Gastroesophageal sphincter (tissue), 3 donors: ENCODE measurements at regions not wholly inside any gene's neighbourhood (a gene's known extent, or its start where the extent isn't known, plus 50 kb on each side); places are given as distances from the start of the nearest gene placed in this dataset.

Experiments
- CTCF ChIP-seq, 4 experiments: fragments of 200-600 bp in 2 of 4; fragments of 450-650 bp in 2 of 4; sonication (generic) in 1 of 4; IDR thresholded peaks; one replicate each; pipeline ENCODE4 v1.5.1; 2017 to 2019; ENCODE audit warnings: antibody characterized with exemption in 4 of 4, mild to moderate bottlenecking in 2 of 4, moderate library complexity in 2 of 4
- EP300 ChIP-seq: sonication (generic); formaldehyde crosslinking; IDR thresholded peaks from one replicate; pipeline ENCODE4 v1.6.1; 2017; ENCODE audit warnings: antibody characterized with exemption, mild to moderate bottlenecking
- POLR2A ChIP-seq, 2 donors: fragments of 450-650 bp; IDR thresholded peaks; one replicate each; pipeline ENCODE4 v1.6.1; 2017; ENCODE audit warnings: antibody characterized with exemption in 2 of 2, mild to moderate bottlenecking in 2 of 2, moderate library complexity in 1 of 2
- POLR2AphosphoS5 ChIP-seq: sonication (generic); formaldehyde crosslinking; IDR thresholded peaks from one replicate; pipeline ENCODE4 v1.6.1; 2017; ENCODE audit warnings: antibody characterized with exemption

- no peak for TF ChIP-seq CTCF (IDR thresholded peaks at IDR 0.05)
- no peak for TF ChIP-seq POLR2A (IDR thresholded peaks at IDR 0.05)
- TF ChIP-seq POLR2AphosphoS5: no peak
- TF ChIP-seq EP300: no peak
Observed at GRCh38 chr6:28794175-28795002, 129.4 kb downstream of the TRIM27 start.
